SU-DHL-6 (cell line): ENCODE measurements at regions not wholly inside any gene's neighbourhood (a gene's known extent, or its start where the extent isn't known, plus 50 kb on each side); places are given as distances from the start of the nearest gene placed in this dataset.

Experiments
- H2AFZ ChIP-seq: fragments of 200-600 bp; sonication (generic); 2 replicates; pipeline ENCODE4 v1.6.1; 2014; ENCODE audit warnings: low read depth, mild to moderate bottlenecking, moderate library complexity, mixed read lengths, antibody characterized with exemption, low read length; ENCODE audit not compliant: severe bottlenecking
- H3F3A ChIP-seq: fragments of 200-600 bp; shearing (Covaris generic); 2 replicates; pipeline ENCODE4 v1.6.0; 2016; ENCODE audit warnings: antibody characterized with exemption, mild to moderate bottlenecking; ENCODE audit not compliant: insufficient read depth
- H3K27ac ChIP-seq: fragments of 200-600 bp; sonication (generic); 2 replicates; pipeline ENCODE4 v1.5.1; 2016; ENCODE audit warnings: low read depth, mild to moderate bottlenecking, low read length, moderate library complexity, mixed read lengths
- H3K27me3 ChIP-seq: fragments of 200-600 bp; sonication (generic), shearing (Covaris generic); 2 replicates; pipeline ENCODE4 v1.6.0; 2014; ENCODE audit warnings: mild to moderate bottlenecking, low read length
- H3K36me3 ChIP-seq: fragments of 200-600 bp; sonication (generic); 2 replicates; pipeline ENCODE4 v1.6.1; 2014; ENCODE audit warnings: mild to moderate bottlenecking, low read length, mixed read lengths
- H3K4me2 ChIP-seq: fragments of 300-600, 200-600 bp; shearing (Covaris generic), sonication (generic); 2 replicates; pipeline ENCODE4 v1.6.0; 2014; ENCODE audit warnings: low read length, low read depth, mild to moderate bottlenecking; ENCODE audit not compliant: poor library complexity, severe bottlenecking
- H3K4me3 ChIP-seq: fragments of 200-600 bp; sonication (generic); 2 replicates; pipeline ENCODE4 v1.5.1; 2014; ENCODE audit warnings: antibody characterized with exemption, low read length, mild to moderate bottlenecking, mixed read lengths; ENCODE audit not compliant: insufficient read depth, poor library complexity, severe bottlenecking
- H3K79me2 ChIP-seq: fragments of 200-600 bp; sonication (generic); 2 replicates; pipeline ENCODE4 v1.6.1; 2014; ENCODE audit warnings: mild to moderate bottlenecking, low read length, moderate library complexity; ENCODE audit not compliant: insufficient read depth
- H3K9ac ChIP-seq: fragments of 200-600 bp; sonication (generic); 2 replicates; pipeline ENCODE4 v1.7.0; 2014; ENCODE audit warnings: mild to moderate bottlenecking, low read length
- H3K9me2 ChIP-seq: fragments of 200-600 bp; sonication (generic); replicated peaks from 2 replicates; pipeline ENCODE4 v1.6.1; 2014; ENCODE audit warnings: low read length; ENCODE audit not compliant: insufficient read depth
- H3K9me3 ChIP-seq: fragments of 200-600 bp; sonication (generic); 2 replicates; pipeline ENCODE4 v1.6.1; 2014; ENCODE audit warnings: low read length, mixed read lengths; ENCODE audit not compliant: insufficient read depth
- H4K20me1 ChIP-seq: fragments of 200-600 bp; sonication (generic); 2 replicates; pipeline ENCODE4 v1.6.1; 2014; ENCODE audit warnings: low read depth, mild to moderate bottlenecking, antibody characterized with exemption, low read length, moderate library complexity, mixed read lengths
- CTCF ChIP-seq: fragments of 200-600 bp; sonication (generic); IDR thresholded peaks from one replicate; pipeline ENCODE4 v1.5.1; 2017; ENCODE audit warnings: antibody characterized with exemption, mild to moderate bottlenecking, low read length, moderate library complexity; ENCODE audit not compliant: insufficient read depth, poor library complexity, severe bottlenecking
- EZH2phosphoT487 ChIP-seq: fragments of 200-600 bp; sonication (generic), shearing (Covaris generic); conservative IDR thresholded peaks from 2 replicates; pipeline ENCODE4 v1.6.1; 2018; ENCODE audit warnings: mild to moderate bottlenecking, antibody characterized with exemption, low read length, moderate library complexity, mixed read lengths

GRCh38 chr5:85927632-85928031 is 690.1 kb upstream of the COX7C start:
- Histone ChIP-seq H3K79me2 (no peaks in the 10 kb centered on the region), H3F3A (no peaks in the 10 kb centered on the region)
- TF ChIP-seq EZH2phosphoT487 (no peak), CTCF (no peak)

GRCh38 chr5:85929713-85930112 is 688.0 kb upstream of the COX7C start:
- no peak overlapping the region for H3K9ac ChIP-seq
- no peak overlapping the region for H3K4me2 ChIP-seq
- H3K27me3 ChIP-seq: no peaks in the 10 kb centered on the region
- no peaks in the 10 kb centered on the region for H3K36me3 ChIP-seq
- H3K4me3 ChIP-seq: no peak overlapping the region
- no peaks in the 10 kb centered on the region for H3K9me3 ChIP-seq
- H3F3A ChIP-seq: no peaks in the 10 kb centered on the region
- H3K27ac ChIP-seq: no peak overlapping the region
- H3K9me2 ChIP-seq: no peaks in the 10 kb centered on the region
- H4K20me1 ChIP-seq: no peaks in the 10 kb centered on the region
- TF ChIP-seq EZH2phosphoT487 (no peak), CTCF (no peak)
- no peak overlapping the region for H2AFZ ChIP-seq
- no peaks in the 10 kb centered on the region for H3K79me2 ChIP-seq

More at GRCh38 chr5:85927632-85928031, 690.1 kb upstream of the COX7C start:
- H2AFZ ChIP-seq: no peak overlapping the region
- H3K27ac ChIP-seq: no peak overlapping the region
- H3K9ac ChIP-seq: no peak overlapping the region
- no peaks in the 10 kb centered on the region for H3K9me2 ChIP-seq
- H3K27me3 ChIP-seq: no peaks in the 10 kb centered on the region
- no peak overlapping the region for H3K4me3 ChIP-seq
- H3K36me3 ChIP-seq: no peaks in the 10 kb centered on the region
- H4K20me1 ChIP-seq: no peaks in the 10 kb centered on the region
- no peaks in the 10 kb centered on the region for H3K9me3 ChIP-seq
- H3K4me2 ChIP-seq: no peak overlapping the region

GRCh38 chr5:85931220-85931619 is 686.5 kb upstream of the COX7C start:
- no peak overlapping the region for H3K27ac ChIP-seq
- no peak for TF ChIP-seq EZH2phosphoT487
- TF ChIP-seq CTCF: no peak
- H3K9me2 ChIP-seq: no peaks in the 10 kb centered on the region
- no peak overlapping the region for H3K9ac ChIP-seq
- no peaks in the 10 kb centered on the region for H4K20me1 ChIP-seq
- H3K79me2 ChIP-seq: no peaks in the 10 kb centered on the region
- H2AFZ ChIP-seq: no peak overlapping the region
- H3K4me2 ChIP-seq: no peak overlapping the region
- no peaks in the 10 kb centered on the region for H3K36me3 ChIP-seq
- H3K4me3 ChIP-seq: no peak overlapping the region
- H3F3A ChIP-seq: no peaks in the 10 kb centered on the region
- H3K9me3 ChIP-seq: no peaks in the 10 kb centered on the region
- no peaks in the 10 kb centered on the region for H3K27me3 ChIP-seq
